Fibroblast of skin of left quadriceps (primary cell): ENCODE measurements at regions not wholly inside any gene's neighbourhood (a gene's known extent, or its start where the extent isn't known, plus 50 kb on each side); places are given as distances from the start of the nearest gene placed in this dataset.

Source experiments
- DNase-seq, 2 experiments: peaks; one replicate each; pipeline ENCODE4 v3.0.0-alpha.2; 2013; ENCODE audit warnings: low read depth in 2 of 2

- DNase-seq, result no peak
These were observed 176.3 kb upstream of the TCERG1L start for GRCh38 chr10:131487822-131488221.

GRCh38 chr10:131490991-131491594 is 179.6 kb upstream of the TCERG1L start:
- DNase-seq, result no peak

DNA sequence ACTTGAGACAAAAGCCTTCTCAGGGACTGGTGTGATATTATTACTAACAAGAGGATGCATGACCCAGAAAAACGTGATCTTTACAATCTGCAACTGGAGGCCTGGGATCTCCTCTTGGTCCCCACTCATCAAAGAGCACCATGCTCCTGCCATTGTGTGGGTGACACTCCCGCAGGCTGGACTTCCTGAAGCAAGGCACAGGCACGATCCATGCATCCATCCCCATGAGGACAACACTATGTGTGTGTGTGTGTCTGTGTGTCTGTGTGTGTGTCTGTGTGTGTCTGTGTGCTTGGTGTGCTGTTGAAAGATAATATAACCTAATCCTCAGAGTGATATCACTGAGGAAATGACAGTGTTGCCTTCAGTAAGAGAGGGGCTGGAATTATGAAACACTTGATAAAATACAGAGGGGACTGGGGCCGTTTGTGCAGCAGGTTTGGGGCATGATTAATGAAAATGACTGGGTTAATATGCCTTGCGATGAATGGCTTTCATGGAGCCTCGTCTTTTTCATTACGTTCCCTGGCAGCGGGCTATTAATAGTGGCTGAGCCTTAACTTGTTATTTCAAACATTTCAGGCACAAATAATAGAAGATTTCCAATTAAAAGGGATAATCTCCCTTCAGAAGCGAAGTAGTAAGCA is 180.8 kb upstream of the TCERG1L start:
- no peak for DNase-seq

DNA sequence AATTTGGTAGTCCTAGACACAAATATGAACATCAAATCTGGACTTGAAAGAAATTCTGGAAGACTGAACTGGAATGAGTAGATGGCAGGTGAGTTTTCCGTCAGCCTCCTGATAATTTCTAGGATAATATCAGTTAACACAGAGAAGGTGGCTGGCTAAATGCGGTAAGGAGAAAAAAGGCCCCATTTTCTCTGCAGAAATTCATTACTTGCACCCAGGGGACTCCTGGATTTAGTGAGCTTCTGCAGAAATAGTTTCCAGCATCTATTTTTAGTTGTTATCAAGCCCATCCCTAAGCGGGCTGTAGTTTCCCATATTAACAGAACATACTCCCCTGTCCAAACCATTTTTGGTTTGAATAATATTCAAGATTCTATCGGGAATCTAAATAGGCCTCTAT is 181.9 kb upstream of the TCERG1L start:
- DNase-seq, result no peak

GRCh38 chr10:131494451-131494850 is 182.9 kb upstream of the TCERG1L start:
- DNase-seq, result no peak

- DNase-seq, result no peak
These were observed 183.7 kb upstream of the TCERG1L start for GRCh38 chr10:131495224-131495623.

- no peak for DNase-seq
These were observed 184.4 kb upstream of the TCERG1L start for GRCh38 chr10:131495892-131496291.

GRCh38 chr10:131496351-131497052 is 185.0 kb upstream of the TCERG1L start:
- DNase-seq, result no peak

- DNase-seq, result no peak
These were observed 188.0 kb upstream of the TCERG1L start for GRCh38 chr10:131499566-131499965.

DNA sequence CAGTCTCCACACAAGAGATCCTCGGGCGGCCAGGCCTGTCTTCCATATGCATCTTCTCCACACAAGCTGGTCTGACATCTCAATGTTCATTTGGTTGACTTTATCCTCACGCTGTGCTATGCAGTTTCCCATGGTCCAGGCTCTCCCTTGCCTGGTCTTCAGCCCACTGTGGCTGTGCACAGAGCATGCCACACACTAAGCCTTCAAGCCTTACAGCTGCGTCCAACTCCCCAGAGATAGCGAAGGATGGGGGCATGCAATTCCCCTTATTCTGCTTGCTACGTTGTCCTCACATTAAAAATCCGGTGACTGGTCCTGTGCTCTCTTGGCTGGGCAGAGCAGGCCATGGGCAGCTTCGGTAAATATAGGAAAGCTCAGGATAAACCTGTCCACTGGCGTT is 188.7 kb upstream of the TCERG1L start:
- no peak for DNase-seq

GRCh38 chr10:131500892-131501291 is 189.4 kb upstream of the TCERG1L start:
- DNase-seq, result no peak

GRCh38 chr10:131503992-131504391 is 192.5 kb upstream of the TCERG1L start:
- DNase-seq, result no peak

GRCh38 chr10:131511391-131511790 is 199.9 kb upstream of the TCERG1L start:
- DNase-seq, result no peak

GRCh38 chr10:131512852-131513251 is 201.3 kb upstream of the TCERG1L start:
- DNase-seq, result no peak

- no peak for DNase-seq
These were observed 201.9 kb upstream of the TCERG1L start for GRCh38 chr10:131513445-131513844.

GRCh38 chr10:131513901-131514300 is 202.4 kb upstream of the TCERG1L start:
- DNase-seq, result no peak

- peak in 1 of 2 experiments; percentile 8 for DNase-seq
These were observed 202.9 kb upstream of the TCERG1L start for GRCh38 chr10:131514454-131514853.

GRCh38 chr10:131516285-131516684 is 204.8 kb upstream of the TCERG1L start:
- DNase-seq, result no peak

DNA sequence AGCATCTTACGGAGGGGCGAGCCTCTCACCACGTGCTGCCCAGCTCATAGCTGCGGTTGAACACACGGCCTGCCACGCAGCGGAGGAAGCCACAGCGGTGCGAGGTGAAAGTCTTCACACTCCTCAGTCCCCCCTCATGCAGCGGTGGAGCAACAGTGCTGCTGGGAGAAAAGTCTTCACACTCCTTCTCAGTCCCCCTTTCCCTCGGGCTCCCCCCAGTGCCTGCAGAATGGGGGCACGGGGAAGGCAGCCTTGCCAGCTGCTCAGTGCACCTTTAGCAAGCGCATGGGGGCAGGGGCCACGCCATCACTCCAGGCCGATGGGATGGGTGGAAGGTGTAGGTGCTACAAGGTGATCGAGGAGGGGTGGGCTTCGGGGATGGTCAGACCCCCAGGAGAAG is 206.3 kb upstream of the TCERG1L start:
- DNase-seq, result no peak

DNA sequence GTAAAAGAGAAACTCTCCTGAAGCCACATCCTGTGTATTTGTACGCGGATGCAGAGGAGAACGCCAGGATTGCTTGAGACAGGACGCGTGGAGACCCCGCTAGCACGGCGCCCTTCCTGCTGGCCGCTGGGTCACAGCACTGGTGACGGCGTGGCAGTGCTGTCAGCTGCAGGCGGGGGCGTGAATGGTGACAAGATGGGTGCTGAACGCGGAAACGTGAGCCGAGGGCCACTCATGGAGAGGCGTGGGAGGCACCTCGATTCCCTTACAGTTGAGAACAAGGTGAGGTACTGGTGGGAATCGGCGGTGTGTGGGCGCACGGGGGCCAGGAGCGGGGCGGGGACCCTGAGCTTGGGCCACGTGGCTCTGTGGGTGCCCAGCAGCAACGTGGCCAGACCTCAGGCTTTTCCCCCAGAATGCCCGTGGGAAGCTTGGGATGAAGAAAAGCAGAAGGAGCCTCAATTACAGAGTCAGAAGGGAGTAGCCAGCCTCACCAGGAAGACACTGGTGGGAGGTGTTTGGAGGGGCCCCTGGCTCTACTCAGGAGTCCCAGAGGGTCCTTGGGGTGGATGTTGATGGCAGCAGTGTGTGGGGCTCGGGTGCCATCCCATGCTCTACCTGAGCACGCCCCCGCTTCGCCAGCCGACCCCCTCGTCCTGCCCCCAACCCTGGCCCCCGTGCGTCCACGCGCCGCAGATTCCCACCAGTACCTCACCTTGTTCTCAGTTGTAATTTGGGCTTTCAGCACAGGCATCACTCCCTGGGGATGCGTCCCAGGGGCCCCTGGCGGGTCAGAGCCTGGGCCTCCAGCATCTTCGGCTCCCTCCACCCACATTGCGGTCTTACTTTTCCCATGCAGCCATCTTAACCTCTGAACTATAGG is 208.4 kb upstream of the TCERG1L start:
- no peak for DNase-seq

- DNase-seq, result no peak
These were observed 220.0 kb upstream of the TCERG1L start for GRCh38 chr10:131531265-131532190.
